UCSD-AML1 (cell line): ENCODE measurements at regions not wholly inside any gene's neighbourhood (a gene's known extent, or its start where the extent isn't known, plus 50 kb on each side); places are given as distances from the start of the nearest gene placed in this dataset.
"Not testable (repeated sequence)": the region's sequence is repeated elsewhere in the genome, so short reads cannot be mapped to it uniquely, and the experiment has no call there.

Experiments used
- DNase-seq: peaks from one replicate; lab custom pipeline; 2025; ENCODE audit not compliant: unreplicated experiment; lab: John Stamatoyannopoulos, UW

- DNase-seq = no peak
These were observed 285.4 kb downstream of the TFAP2C start for GRCh38 chr20:56914532-56914931.

GRCh38 chr20:56916345-56916622, 287.2 kb downstream of the TFAP2C start:
- no peak for DNase-seq

GRCh38 chr20:56920041-56920440, 290.9 kb downstream of the TFAP2C start:
- DNase-seq = not testable (repeated sequence)

- DNase-seq = no peak
These were observed 293.4 kb downstream of the TFAP2C start for GRCh38 chr20:56922497-56922896.

- no peak for DNase-seq
These were observed 295.4 kb downstream of the TFAP2C start for GRCh38 chr20:56924292-56925081.

- no peak for DNase-seq
These were observed 296.1 kb downstream of the TFAP2C start for GRCh38 chr20:56925082-56925830.

GRCh38 chr20:56925831-56926170, 296.7 kb downstream of the TFAP2C start:
- DNase-seq = no peak

- DNase-seq = no peak
These were observed 297.4 kb downstream of the TFAP2C start for GRCh38 chr20:56926501-56926900.

- no peak for DNase-seq
These were observed 298.0 kb downstream of the TFAP2C start for GRCh38 chr20:56927127-56927526.

GRCh38 chr20:56928007-56928406, 298.9 kb downstream of the TFAP2C start:
- DNase-seq = no peak

- no peak for DNase-seq
These were observed 300.5 kb downstream of the TFAP2C start for GRCh38 chr20:56929606-56930005.

GRCh38 chr20:56930876-56931275, 301.8 kb downstream of the TFAP2C start:
- no peak for DNase-seq

- no peak for DNase-seq
These were observed 303.6 kb downstream of the TFAP2C start for GRCh38 chr20:56932575-56933330.

GRCh38 chr20:56933331-56933698, 304.2 kb downstream of the TFAP2C start:
- DNase-seq = no peak

GRCh38 chr20:56934888-56935287, 305.8 kb downstream of the TFAP2C start:
- DNase-seq = no peak

- DNase-seq = no peak
These were observed 311.4 kb downstream of the TFAP2C start for GRCh38 chr20:56940466-56940865.

- no peak for DNase-seq
These were observed 312.1 kb downstream of the TFAP2C start for GRCh38 chr20:56941101-56941686.

GRCh38 chr20:56943946-56944945, 315.1 kb downstream of the TFAP2C start:
- no peak for DNase-seq

- no peak for DNase-seq
These were observed 316.0 kb downstream of the TFAP2C start for GRCh38 chr20:56945057-56945456.

- DNase-seq = no peak
These were observed 316.8 kb downstream of the TFAP2C start for GRCh38 chr20:56945901-56946300.
